K562 (cell line): ENCODE measurements at regions not wholly inside any gene's neighbourhood (a gene's known extent, or its start where the extent isn't known, plus 50 kb on each side); places are given as distances from the start of the nearest gene placed in this dataset.

Experiments used
- CTCF ChIP-seq, 3 experiments: IDR thresholded peaks in 2 of 3; conservative IDR thresholded peaks in 1 of 3; 2 replicates each; pipeline ENCODE4 v1.5.1; 2011 to 2012; ENCODE audit warnings: low read length in 3 of 3, mild to moderate bottlenecking in 3 of 3, control low read depth in 2 of 3, improper control_type of control experiment in 1 of 3, inconsistent platforms in 1 of 3, low read depth in 1 of 3, mixed read lengths in 1 of 3, moderate library complexity in 1 of 3; ENCODE audit not compliant: insufficient read depth in 2 of 3
- FOXK2 ChIP-seq, 2 experiments: fragments of 450-650 bp; IDR thresholded peaks in 1 of 2; conservative IDR thresholded peaks in 1 of 2; 2 replicates each; pipeline ENCODE4 v1.6.1; 2016; ENCODE audit warnings: low read depth in 2 of 2, mild to moderate bottlenecking in 1 of 2
- MEIS2 ChIP-seq: fragments of 450-650 bp; IDR thresholded peaks from 2 replicates; pipeline ENCODE4 v1.6.1; 2014; ENCODE audit warnings: mild to moderate bottlenecking; ENCODE audit not compliant: partially characterized antibody
- MGA ChIP-seq: fragments of 450-650 bp; IDR thresholded peaks from 2 replicates; pipeline ENCODE4 v1.6.1; 2016; ENCODE audit warnings: mild to moderate bottlenecking, moderate library complexity
- ZNF592 ChIP-seq: fragments of 450-650 bp; IDR thresholded peaks from 2 replicates; pipeline ENCODE4 v1.6.1; 2017; ENCODE audit warnings: antibody characterized with exemption, mild to moderate bottlenecking
- ZNF695 ChIP-seq: fragments of 450-650 bp; formaldehyde crosslinking; IDR thresholded peaks from 2 replicates; pipeline ENCODE4 v1.4.0; 2020; ENCODE audit warnings: mild to moderate bottlenecking, moderate library complexity

- TF ChIP-seq ZNF695 (no peak), FOXK2 (conservative IDR thresholded peaks at IDR 0.05 in 1 of 2, IDR thresholded peaks at IDR 0.05 in 1 of 2; ENCODE audit: low read depth in 2 of 2) (no peak), ZNF592 (no peak), MEIS2 (no peak), MGA (no peak), CTCF (IDR thresholded peaks at IDR 0.05 in 2 of 3, conservative IDR thresholded peaks at IDR 0.05 in 1 of 3; ENCODE audit: insufficient read depth in 2 of 3, low read depth in 1 of 3, low read length in 3 of 3) (no peak)
Measured at GRCh38 chr13:103358255-103358932, 292.2 kb upstream of the SLC10A2 start.
